ENCODE measurements at regions not wholly inside any gene's neighbourhood (a gene's known extent, or its start where the extent isn't known, plus 50 kb on each side); places are given as distances from the start of the nearest gene placed in this dataset.

DNA sequence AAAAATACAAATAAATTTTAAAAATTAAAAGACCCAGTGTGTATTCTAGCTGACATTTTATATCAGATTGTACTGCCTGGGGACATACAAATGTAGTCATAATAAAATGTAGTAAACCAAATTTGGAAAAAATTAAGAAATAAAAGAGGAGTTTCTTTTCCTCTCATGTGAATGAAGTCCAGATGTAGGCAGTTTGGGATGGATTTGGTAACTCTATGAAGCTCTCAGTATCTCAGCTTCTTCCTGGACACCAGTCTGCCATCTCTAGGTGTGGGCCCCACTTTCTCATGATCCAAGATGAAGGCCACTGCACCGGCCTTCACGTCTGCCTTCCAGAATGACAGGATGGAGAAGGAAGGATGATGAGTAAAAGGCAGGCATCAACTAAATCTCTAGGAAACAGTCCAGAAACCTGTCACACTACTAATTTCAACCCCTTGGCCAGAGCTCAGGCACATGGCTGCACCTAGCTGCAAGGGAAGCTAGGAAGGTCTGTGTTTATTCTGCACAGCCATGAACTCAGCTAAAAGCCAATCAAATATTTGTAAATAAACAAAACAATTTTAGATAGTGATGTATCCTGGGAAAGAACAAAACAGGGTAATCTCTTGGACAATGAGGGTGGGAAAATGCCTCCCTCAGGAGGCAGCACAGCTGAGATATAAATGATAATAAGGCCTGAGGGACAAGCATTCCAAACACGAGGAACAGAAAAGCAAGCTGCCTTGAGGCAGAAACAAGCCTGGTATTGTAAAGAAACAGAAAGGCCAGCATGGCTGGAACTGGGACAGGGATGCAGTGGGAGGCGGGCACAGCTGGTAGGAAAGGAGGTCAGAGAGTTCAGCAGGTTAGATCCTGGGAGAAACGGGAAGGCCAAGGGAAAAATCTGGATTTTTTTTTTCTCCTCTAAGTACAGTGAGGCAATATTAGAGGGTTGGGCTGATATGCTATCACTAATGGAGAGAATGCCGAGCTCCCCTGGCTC, 88.5 kb upstream of the PTPN1 start:
- no peaks in the 10 kb centered on the region for H3K36me3 Mint-ChIP-seq
- peaks cover 7% of the 10 kb centered on the region for H3K9me3 Mint-ChIP-seq
- H3K27ac Mint-ChIP-seq: no peak overlapping the region
- H3K4me1 Mint-ChIP-seq: no peaks in the 10 kb centered on the region
- ATAC-seq: no peak
- no peak overlapping the region for H3K4me3 Mint-ChIP-seq
- H3K27me3 Mint-ChIP-seq: peaks cover 41% of the 10 kb centered on the region

DNA sequence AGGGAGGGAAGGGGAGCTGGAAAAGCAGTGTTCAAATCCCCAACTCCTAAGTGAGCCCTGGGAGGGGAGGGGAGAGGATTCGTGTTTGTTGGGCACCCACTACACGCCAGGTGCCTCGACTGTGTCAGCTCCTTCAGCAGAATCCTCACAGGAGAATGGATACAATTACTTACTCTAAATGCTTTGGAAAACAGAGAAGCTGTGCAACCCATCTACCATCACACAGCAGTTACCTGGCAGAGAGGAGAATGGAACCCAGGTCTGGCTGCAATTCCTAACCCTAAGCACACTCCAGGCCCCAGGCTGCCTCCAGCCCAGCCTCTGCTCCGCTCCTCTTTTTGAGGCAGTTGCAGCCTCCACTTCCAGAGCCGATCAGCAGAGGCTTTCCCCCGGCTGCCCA, 86.4 kb upstream of the PTPN1 start:
- H3K4me1 Mint-ChIP-seq: no peaks in the 10 kb centered on the region
- peaks cover 7% of the 10 kb centered on the region for H3K9me3 Mint-ChIP-seq
- H3K27me3 Mint-ChIP-seq: peaks cover 41% of the 10 kb centered on the region
- H3K27ac Mint-ChIP-seq: no peak overlapping the region
- no peak for ATAC-seq
- no peak overlapping the region for H3K4me3 Mint-ChIP-seq
- H3K36me3 Mint-ChIP-seq: no peaks in the 10 kb centered on the region

DNA sequence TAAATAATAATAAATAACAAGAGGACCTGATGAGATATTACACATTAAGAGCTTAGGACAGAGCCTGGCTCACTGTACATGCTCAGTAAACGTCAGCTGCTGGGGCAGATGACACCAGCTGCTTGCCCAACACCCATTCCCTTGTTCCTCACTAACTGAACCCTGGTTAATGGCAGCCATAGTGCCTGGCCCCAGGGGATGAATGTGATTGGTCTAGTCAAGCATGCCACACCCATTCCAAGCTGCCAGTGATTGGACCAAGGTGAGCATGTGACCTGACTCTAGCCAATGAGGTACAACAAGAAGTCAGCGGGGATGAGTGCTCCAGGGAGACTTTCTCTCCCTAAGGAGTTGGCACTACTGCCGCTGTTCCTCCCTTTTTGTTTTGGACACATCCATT, 85.1 kb upstream of the PTPN1 start:
- Mint-ChIP-seq H3K27me3 (peaks cover 31% of the 10 kb centered on the region), H3K4me1 (no peaks in the 10 kb centered on the region), H3K4me3 (no peak overlapping the region), H3K9me3 (no peaks in the 10 kb centered on the region), H3K27ac (no peak overlapping the region), H3K36me3 (no peaks in the 10 kb centered on the region)
- ATAC-seq: no peak

DNA sequence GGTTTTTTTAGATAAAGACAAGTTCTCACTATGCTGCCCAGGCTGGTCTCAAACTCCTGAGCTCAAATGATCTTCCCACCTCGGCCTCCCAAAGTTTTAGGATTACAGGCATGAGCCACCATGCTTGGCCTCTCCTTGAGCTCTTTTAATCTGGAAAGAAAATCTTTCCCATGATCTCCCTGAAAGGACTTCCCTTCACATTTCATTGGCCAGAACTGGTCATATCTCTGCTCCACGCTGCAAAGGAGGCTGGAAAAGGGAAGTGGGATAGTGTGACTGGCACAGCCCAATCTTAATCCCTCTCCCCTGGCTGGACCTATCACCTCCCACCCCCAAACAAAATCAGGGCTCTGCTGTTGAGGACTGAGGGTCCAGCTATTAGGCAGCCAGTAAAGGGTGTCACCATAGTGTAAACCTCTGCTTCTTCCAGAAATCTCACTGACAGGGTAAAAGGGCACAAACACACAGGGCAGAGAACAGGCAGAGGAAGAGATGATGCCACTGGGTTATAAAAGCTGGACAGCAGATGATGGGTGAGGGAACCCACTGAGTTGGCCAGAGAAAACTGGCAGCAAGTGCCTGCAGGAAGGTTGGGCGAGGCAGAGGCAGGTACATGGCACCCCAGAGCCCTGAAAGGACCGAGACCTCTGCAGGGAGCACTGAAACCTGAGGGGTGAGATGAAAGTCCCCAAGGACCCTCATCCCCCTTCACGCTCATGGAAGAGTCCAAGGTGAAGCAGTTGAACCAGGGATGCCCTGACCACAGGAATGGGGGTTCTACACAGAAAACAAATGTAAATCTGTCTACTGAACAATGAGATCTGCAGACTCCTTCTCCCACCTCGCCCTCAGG, 83.1 kb upstream of the PTPN1 start:
- Mint-ChIP-seq H3K4me3 (no peak overlapping the region), H3K27me3 (peaks cover 48% of the 10 kb centered on the region), H3K9me3 (no peaks in the 10 kb centered on the region), H3K4me1 (no peaks in the 10 kb centered on the region), H3K27ac (no peak overlapping the region), H3K36me3 (no peaks in the 10 kb centered on the region)
- ATAC-seq: no peak

DNA sequence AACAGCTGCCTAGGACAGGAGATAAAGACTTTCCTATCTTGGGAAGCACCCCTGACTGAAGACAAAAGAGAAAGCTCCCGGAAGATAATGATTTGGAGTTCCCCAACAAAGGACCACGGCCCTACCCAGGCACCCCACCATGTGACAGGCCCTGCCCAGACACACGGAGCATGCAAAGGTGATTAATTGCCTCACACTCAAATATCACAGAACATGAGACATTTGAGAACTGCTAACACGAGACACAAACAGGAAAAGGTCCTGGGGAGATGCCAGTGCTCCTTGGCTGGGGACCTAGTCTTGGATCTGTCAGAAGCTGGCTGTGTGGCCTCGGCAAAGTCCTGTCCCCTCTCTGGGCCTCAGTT, 82.5 kb upstream of the PTPN1 start:
- H3K4me1 Mint-ChIP-seq: no peaks in the 10 kb centered on the region
- H3K4me3 Mint-ChIP-seq: no peak overlapping the region
- peaks cover 54% of the 10 kb centered on the region for H3K27me3 Mint-ChIP-seq
- H3K9me3 Mint-ChIP-seq: no peaks in the 10 kb centered on the region
- ATAC-seq: no peak
- H3K36me3 Mint-ChIP-seq: no peaks in the 10 kb centered on the region
- H3K27ac Mint-ChIP-seq: no peak overlapping the region

DNA sequence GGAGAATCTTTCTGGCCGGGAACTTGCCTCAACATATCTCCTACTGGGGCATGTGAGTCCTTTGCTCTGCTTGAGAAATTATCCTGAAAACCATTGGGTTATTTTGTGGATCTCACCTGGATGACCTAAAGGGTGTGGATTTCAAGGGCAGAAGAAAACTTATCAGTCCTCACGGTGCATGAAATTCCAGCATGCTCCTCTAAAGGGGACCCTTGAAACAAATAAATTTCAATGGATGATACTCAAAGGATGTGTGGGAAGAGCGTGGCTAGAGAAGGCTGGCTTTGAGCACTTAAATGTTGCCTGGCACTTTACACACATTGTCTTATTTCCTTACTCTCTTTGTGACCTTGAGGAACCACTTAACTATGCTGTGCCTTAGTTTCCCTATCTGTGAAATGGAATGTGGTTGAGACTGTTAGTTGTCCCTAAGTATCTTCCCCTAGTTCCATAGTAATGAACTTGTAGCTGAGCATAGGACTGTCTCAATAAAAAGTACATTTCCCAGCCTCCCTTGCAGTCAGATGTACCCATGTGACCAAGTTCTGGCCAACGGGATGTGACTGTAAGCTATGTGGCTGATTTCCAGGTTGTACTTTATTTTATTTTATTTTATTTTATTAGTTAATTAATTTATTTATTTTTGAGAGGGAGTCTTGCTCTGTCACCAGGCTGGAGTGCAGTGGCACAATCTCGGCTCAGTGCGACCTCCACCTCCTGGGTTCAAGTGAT, 81.9 kb upstream of the PTPN1 start:
- Mint-ChIP-seq H3K27ac (no peak overlapping the region), H3K27me3 (peaks cover 57% of the 10 kb centered on the region), H3K9me3 (no peaks in the 10 kb centered on the region), H3K4me1 (no peaks in the 10 kb centered on the region), H3K4me3 (no peak overlapping the region), H3K36me3 (no peaks in the 10 kb centered on the region)
- ATAC-seq: no peak

DNA sequence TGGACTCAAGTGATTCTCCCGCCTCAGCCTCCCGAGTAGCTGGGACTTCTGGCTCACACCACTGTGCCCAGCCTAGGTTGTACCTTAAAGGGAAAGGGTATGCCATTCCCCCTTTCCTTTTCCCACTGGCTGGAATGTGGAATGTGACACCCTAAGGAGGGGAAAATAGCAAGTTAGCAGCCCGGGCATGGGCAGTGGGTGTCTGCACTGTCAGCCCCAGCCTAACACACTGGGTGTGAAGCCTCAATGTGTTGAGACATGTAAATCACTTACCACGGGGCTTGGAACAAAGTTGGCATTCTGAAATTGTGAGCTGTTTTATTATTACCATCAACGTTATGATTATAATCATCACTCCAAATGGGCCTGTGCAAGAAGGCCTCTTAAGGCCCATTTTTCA, 80.8 kb upstream of the PTPN1 start:
- Mint-ChIP-seq H3K27ac (no peak overlapping the region), H3K27me3 (peaks cover 57% of the 10 kb centered on the region), H3K4me3 (no peak overlapping the region), H3K9me3 (no peaks in the 10 kb centered on the region), H3K36me3 (no peaks in the 10 kb centered on the region), H3K4me1 (no peaks in the 10 kb centered on the region)
- no peak for ATAC-seq

DNA sequence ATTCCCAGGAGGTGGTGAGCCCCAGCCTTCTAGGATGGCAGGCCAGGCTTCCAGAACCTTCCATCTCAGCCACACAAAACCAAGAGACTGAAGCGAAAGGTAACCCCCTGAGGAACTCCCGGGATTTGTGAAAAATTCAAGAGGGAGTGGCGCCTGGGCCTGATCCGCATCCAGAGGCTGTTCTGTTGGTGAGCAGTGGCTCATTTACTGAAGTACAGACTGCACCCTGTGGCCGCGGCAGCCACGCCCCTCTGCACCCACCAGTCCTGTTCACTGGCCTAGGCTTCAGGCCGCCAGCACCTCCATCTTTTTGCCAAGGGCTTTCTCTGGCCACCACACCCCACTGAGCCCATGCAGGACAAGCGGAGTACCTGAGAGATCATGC, 79.1 kb upstream of the PTPN1 start:
- no peak for ATAC-seq
- Mint-ChIP-seq H3K27ac (no peak overlapping the region), H3K4me3 (no peak overlapping the region), H3K9me3 (no peaks in the 10 kb centered on the region), H3K4me1 (no peaks in the 10 kb centered on the region), H3K27me3 (peaks cover 61% of the 10 kb centered on the region), H3K36me3 (no peaks in the 10 kb centered on the region)

DNA sequence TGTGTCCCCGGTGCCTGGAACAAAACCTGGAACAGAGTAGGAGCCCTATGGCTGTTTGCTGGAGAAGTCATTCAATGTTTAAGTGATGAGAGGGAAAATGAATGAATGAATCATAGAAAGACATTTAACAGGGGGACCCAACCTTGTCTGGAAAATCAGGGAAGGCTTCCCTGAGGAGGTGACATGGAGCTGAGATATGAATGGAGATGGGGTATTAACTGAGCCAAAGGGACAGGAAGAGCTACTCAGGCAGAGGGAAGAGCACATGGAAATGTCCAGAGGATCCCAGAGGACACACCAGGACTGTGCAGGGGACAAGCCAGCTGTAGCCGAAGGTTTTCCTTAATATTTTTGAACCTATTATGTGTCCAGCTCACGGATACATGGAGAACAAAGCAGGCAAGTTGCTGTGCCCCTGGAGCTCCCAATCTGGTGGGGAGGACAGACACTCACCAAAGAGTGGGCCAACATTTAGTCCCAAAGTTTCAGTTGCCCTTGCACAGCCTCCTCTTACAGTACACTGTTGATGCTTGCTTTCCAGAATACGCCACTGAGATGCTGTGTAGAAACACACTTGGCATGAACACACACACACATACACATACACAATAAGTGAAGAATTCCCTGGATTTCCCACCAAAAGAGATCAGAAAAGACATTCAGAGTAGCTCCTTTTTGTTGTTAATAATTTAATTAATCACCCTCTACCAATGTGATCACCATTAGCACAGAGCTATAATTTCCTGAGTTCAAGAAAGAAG, 77.0 kb upstream of the PTPN1 start:
- no peaks in the 10 kb centered on the region for H3K4me1 Mint-ChIP-seq
- no peak for ATAC-seq
- H3K27me3 Mint-ChIP-seq: peaks cover 57% of the 10 kb centered on the region

DNA sequence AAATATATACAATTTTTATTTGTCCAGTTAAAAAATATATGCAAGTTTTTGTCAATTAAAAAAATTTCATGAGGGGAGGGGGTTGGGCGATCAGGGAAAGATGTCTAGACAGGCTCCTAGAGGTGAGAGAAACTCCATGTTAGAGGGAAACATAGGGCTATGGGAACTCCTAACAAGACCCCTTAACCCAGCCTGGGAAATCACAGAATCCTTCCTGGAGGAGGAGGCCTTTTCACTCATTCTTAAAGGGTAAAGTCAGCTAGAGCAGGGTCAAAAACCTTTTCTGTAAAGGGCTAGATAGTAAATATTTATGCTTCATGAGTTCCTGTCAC, 75.9 kb upstream of the PTPN1 start:
- H3K27me3 Mint-ChIP-seq: peaks cover 64% of the 10 kb centered on the region
- no peak overlapping the region for H3K27ac Mint-ChIP-seq
- H3K4me3 Mint-ChIP-seq: no peak overlapping the region
- H3K4me1 Mint-ChIP-seq: no peaks in the 10 kb centered on the region
- H3K9me3 Mint-ChIP-seq: no peaks in the 10 kb centered on the region
- H3K36me3 Mint-ChIP-seq: no peaks in the 10 kb centered on the region
- ATAC-seq: no peak

More for the DNA sequence above, 77.0 kb upstream of the PTPN1 start:
- H3K4me3 Mint-ChIP-seq: no peak overlapping the region
- H3K9me3 Mint-ChIP-seq: no peaks in the 10 kb centered on the region
- H3K27ac Mint-ChIP-seq: peak overlapping the region; percentile 15
- no peaks in the 10 kb centered on the region for H3K36me3 Mint-ChIP-seq

DNA sequence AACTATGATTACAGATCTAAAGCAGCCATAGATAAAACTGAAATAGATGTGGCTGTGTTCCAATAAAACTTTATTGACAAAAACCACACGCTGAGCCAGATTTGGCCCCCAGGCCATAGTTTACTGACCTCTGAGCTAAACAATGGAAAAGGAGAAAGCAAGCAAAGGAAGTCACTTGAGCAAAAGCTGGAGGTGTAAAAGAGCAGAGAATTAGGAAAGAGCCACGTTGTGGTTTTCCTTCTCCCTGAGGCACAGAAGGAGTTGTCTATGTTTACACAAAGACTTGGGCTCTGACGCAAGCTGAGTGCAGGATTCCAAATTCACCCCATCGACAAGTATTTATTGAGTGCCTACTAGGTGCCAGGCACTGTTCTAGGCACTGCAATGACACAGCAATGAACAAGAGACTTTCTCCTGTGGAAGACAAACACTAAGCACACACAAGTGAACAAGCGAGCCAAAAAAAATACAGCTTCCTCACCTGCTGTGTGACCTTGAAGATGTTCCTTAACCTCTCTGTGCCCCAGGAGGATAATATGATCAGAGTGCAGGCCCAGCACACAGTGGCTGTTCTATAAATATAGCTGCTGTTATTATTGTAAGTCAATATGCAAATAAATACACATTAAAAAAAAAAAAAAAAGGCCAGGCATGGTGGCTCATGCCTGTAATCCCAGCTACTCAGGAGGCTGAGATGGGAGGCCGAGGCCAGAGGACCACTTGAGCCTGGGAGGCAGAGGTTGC, 75.4 kb upstream of the PTPN1 start:
- ATAC-seq: no peak
- Mint-ChIP-seq H3K27me3 (peaks cover 64% of the 10 kb centered on the region), H3K36me3 (no peaks in the 10 kb centered on the region), H3K27ac (no peak overlapping the region), H3K4me3 (no peak overlapping the region), H3K9me3 (no peaks in the 10 kb centered on the region), H3K4me1 (no peaks in the 10 kb centered on the region)

DNA sequence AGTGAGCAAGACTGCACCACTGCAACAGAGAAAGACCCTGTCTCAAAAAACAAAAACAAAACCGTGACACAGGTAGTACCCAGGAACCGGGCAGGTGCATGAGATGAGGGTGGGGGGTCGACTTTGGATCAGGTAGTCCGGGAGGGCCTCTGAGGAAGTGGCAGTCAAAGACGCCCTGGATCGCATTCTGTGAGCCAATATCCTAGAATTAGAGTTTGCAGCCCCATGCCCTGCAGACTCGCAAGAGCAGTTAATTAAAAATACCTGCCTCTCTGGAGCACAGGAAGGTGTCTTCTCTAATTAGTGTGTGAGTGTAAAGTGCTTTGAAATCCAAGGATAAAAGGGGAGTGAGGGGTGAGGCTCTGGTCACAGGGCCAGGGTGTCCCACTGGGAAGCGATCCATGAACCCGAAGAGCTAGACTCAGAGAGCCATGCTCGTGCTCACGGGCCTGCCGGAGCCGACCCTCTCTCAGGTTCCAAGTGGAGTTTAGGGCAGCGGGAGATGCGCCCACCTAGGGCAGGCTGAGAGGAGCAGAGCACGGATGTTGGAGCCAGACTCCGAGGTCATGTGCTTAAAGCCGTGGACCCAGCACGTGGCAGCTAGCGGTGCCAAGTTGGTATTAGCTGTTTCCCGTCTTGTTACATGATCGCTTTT, 74.7 kb upstream of the PTPN1 start:
- no peaks in the 10 kb centered on the region for H3K36me3 Mint-ChIP-seq
- no peaks in the 10 kb centered on the region for H3K9me3 Mint-ChIP-seq
- no peak overlapping the region for H3K27ac Mint-ChIP-seq
- no peak for ATAC-seq
- H3K4me3 Mint-ChIP-seq: no peak overlapping the region
- H3K4me1 Mint-ChIP-seq: peaks cover 2% of the 10 kb centered on the region
- H3K27me3 Mint-ChIP-seq: peaks cover 61% of the 10 kb centered on the region

DNA sequence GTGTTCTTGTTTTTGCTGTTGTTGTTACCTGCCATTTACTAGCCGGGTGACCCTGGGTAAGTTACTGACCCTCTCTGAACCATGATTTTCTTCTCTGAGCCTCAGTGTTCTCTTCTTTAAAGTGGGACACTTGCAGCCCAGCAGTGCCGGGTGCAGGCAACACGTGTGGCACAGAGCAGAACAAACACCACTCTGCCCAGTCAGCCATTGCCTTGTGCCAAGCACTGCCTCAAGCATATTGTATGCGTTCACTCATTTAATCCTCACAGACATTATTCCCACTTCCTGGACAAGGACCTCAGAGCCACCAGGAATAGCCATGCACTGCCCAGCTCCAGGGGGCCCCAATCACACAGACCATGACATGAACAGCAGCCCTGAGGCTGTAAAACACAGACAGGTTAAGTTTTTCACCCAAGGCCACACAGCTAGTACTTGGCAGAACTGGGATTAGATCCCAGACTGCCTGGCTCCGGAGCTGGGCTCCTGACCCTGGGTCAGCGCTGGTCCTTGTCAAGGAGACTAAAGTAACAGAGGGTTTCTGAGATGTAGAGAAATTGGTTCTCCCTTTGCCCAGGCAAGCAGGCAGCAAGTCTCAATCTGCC, 74.0 kb upstream of the PTPN1 start:
- H3K27me3 Mint-ChIP-seq: peaks cover 55% of the 10 kb centered on the region
- H3K27ac Mint-ChIP-seq: no peak overlapping the region
- no peaks in the 10 kb centered on the region for H3K9me3 Mint-ChIP-seq
- peaks cover 8% of the 10 kb centered on the region for H3K4me1 Mint-ChIP-seq
- H3K36me3 Mint-ChIP-seq: no peaks in the 10 kb centered on the region
- no peak overlapping the region for H3K4me3 Mint-ChIP-seq
- ATAC-seq: no peak
